NCI-H146 (cell line): ENCODE measurements at regions not wholly inside any gene's neighbourhood (a gene's known extent, or its start where the extent isn't known, plus 50 kb on each side); places are given as distances from the start of the nearest gene placed in this dataset.
"Not testable (repeated sequence)": the region's sequence is repeated elsewhere in the genome, so short reads cannot be mapped to it uniquely, and the experiment has no call there.

Experiments used
- DNase-seq: peaks from one replicate; lab custom pipeline; 2025; lab: John Stamatoyannopoulos, UW

DNA sequence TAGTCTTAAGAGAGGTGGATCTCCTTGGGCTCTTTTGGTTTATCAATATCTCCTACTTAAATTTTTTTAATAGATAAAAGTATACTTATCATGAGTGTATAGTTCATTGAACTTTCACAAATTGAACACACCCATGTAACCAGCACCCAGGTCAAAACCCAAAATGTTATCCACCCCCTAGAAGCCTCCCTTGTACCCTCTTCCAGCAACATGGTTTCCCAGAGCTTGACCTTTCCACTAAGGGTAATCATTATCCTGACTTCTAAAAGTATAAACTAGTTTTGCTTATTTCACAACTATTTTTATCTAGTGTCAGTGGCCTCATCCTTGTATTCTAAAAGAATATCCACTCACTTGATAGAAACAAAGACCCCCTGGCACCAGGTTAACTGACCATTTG is 106.8 kb downstream of the MDH1 start:
- no peak for DNase-seq

DNA sequence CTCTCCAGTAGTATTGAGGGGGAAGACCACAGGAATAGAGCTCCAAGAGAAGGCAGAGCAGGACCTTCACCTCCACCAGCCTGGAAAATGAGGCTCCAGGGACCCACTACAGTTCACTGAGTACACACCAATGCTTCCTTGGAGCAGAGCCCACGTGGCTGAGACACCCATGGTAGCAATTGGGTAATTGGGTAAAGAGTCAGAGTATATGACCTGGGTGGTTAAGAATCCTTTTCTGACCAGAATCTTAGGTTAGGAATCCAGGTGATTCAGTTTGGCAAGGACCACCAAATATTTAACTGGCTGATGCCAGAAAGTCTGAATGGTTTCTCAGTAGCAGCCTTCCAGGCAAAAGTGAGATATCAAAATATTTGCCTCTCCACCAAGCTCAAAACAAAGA is 107.7 kb downstream of the MDH1 start:
- no peak for DNase-seq

DNA sequence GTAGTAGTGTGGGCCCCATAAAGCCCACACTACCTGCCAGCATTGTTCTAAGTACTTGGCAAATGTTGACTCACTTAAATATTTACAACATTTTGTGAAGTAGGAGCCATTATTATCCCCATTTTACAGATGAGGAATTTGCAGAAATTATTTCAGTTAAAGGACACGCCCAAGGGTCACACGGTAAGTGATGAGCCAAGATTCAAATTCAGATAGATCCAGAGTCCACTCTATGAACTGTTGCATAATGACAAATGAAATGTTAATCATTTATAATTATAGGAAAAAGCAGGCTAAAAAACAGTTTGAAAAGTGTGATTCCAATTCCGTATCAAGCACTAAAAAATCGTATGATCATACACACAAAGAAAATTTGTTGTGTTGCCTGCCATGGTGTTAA is 108.4 kb downstream of the MDH1 start:
- DNase-seq: no peak

DNA sequence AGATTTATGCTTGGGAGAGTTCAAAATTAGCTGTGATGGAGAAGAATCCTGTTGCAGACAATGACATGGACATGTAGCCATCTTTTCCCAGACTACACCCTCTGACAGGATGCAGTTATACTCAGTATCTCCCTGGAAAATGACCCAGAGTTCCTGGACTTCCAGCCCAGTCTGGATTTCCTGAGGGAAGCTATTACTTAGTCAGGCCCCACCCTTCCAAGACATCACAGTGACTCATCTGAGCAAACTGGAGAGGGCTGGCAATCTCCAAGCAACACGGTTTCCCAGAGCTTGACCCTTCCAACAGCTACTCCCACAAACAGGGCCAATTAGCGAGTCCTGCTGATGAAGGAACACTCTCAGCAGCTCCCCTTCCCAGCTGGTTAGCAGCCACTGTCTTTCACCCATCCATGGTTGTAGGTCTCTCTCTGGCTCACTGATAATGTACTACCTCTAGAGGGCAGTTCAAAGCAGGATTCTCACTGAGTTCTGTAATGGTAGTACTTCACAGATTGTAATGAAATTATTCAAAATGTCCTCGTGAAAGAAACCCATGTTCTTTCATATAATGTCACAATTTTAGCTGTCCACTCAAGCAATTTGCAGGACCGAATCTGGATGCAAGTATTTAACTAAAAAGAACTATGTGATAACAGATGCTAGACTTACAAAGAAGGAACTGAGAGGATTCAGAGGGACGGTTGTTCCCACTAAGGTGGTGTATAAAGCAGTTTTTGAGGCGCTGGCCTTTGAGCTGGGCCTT is 110.2 kb downstream of the MDH1 start:
- DNase-seq: peak; percentile 19

DNA sequence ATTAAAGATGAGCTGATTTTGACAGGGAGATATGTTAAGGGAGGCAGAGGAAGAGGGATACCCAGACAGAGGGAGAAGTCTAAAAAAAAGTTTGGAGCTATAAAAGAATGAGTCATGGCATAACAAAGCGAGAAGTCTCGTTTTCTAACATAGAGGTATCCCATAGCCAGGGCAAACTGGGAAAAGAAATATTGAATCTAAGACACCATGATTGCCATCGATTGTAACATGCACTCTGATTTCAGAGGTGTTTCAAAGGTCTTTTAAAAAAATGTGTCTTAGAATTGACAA is 110.7 kb downstream of the MDH1 start:
- no peak for DNase-seq

DNA sequence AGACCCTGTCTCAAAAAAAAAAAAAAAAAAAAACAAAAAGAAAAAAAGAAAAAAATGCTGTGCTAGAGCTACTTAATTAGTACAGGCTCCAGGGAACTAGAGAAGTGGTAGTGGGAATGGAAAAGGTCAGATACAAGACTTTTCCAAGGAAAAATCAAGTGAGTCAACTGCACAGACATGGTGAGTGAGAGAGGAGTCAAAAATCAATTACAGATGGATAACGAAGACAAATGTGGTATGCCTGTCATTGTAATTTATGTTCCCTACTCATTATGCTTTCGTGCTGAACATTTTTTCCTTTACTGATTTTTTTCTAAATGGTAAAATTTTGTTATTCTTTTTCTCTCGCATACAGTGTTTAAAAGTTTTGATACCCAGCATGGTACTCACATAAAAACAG is 111.5 kb downstream of the MDH1 start:
- no peak for DNase-seq

DNA sequence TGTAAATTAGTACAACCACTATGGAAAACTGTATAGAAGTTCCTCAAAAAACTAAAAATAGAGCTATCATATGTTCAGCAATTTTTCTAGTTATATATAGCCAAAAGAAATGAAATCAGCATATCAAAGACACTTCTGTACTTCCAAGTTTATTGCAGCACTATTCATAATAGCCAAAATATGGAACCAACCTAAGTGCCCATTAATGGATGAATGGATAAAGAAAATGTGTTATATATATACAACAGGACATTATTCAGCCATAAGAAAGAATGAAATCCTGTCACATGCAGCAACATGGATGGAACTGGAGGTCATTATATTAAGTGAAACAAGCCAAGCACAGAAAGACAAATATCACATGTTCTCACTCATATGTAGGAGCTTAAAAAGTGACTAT is 112.6 kb downstream of the MDH1 start:
- no peak for DNase-seq

DNA sequence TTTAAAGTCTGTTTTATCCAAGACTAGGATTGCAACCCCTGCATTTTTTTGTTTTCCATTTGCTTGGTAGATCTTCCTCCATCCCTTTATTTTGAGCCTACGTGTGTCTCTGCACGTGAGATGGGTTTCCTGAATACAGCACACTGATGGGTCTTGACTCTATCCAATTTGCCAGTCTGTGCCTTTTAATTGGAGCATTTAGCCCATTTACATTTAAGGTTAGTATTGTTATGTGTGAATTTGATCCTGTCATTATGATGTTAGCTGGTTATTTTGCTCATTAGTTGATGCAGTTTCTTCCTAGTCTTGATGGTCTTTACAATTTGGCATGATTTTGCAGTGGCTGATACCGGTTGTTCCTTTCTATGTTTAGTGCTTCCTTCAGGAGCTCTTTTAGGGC is 117.3 kb downstream of the MDH1 start:
- not testable (repeated sequence) for DNase-seq

DNA sequence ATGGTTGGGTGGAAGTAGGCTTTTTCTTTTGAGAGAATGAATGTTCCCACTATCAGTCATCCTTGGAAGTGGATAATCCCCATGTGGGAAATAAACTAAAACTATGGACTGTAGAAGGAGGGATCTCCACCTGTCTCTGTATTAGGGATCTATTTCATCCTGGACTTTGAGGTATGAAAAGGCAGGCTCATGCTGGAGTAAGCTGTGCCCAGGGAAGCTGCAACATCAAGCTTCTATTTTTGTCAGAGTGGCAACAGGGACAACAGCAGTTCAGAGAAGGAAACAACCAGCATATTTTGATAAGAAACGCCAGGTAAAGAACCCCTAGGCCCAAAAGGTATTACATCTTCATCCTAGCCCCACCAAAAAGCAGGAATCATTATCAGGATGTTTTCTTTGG is 122.0 kb downstream of the MDH1 start:
- no peak for DNase-seq

DNA sequence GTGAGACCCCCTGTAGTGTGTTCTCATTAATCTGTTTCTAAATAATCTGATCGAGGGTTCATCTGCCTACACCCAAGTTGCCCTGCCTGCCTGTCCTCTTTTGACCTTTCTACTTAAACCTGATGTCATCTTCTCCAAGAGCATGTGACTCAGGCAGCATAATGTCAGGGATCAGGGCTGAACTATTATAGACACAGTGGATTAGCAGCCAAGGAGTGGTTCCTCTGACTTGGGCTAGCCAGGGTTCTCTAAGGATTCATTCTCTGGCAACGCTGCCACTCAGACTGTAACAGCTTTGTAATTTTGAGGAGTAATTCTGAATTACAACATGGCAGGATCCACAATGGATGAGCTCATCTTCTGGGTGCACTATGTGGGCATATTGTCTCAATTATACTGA is 124.0 kb downstream of the MDH1 start:
- no peak for DNase-seq

DNA sequence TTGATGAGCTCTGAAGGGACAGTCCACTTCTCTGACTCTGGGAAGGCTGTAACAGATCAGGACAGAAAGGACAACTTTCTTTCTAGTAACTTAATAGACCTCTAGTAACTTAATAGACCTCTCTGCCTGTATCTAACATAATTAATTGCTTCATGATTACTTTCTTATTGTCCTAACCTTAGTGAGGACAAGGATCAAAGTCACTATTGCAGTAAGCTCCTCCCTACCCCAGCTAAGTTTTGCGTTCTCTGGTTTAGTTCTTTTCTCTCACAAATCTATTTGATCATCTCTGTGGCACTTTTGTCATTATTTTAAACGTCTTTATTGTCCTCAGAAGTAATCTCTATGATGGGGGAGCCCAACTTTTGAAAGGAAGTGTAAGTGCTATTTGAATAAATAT is 125.5 kb upstream of the UGP2 start:
- no peak for DNase-seq

DNA sequence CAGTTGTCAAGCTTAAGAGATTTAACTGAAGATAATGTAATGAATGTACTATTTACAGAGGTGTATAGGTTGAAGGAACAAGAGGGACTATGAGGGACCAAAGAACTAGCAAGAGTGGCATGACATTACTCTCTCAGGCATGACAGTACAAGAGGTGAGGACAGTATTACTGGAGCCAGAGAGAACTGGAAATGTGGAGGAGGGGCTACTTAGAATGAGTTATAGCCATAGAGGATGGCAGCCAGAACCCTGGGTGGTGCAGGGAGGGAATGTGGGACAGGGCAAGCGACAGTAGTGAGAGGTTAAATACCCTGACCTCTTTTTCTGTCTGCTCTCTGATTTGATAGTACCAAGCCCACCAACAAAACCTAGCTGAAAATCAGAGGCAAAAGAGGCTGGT is 122.6 kb upstream of the UGP2 start:
- DNase-seq: no peak

DNA sequence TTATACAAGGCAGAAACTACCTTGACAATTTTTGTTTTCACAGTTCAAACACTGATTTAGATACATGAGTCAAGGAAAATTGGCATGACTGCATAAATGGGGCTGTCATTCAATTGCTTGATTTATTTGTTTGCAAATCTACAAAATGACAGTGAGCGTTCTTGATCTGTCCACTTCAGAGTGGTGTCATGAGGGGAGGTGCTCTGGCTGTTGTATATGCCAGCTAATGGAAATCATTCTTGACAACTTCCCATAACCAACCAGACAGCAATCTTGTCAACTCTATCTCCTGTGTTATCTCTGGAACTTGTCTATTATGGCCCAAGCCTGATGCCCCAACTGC is 120.6 kb upstream of the UGP2 start:
- DNase-seq: no peak

DNA sequence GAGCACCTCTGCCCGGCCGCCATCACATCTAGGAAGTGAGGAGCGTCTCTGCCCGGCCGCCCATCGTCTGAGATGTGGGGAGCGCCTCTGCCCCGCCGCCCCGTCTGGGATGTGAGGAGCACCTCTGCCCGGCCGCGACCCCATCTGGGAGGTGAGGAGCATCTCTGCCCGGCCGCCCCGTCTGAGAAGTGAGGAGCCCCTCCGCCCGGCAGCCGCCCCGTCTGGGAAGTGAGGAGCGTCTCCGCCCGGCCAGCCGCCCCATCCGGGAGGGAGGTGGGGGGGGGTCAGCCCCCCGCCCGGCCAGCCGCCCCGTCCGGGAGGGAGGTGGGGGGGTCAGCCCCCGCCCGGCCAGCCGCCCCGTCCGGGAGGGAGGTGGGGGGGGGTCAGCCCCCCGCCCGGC is 119.4 kb upstream of the UGP2 start:
- not testable (repeated sequence) for DNase-seq

DNA sequence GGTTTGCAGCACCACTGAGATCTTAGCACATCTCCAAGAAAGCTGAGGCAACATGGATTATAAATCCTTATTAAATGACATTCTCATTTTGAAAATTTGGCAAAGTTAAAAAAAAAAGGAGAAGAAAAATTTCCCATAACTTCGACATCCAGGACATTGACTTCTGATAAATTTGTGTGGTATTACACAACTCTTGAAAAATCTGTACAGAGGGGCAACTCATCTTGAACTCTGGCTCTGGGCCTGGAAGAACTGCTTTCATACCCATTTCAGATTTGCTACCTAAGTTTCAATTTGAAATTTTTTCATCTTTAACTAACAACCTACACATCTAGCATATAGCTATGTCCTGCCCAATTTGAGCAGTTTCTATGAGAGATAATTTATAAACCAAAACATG is 118.0 kb upstream of the UGP2 start:
- no peak for DNase-seq

DNA sequence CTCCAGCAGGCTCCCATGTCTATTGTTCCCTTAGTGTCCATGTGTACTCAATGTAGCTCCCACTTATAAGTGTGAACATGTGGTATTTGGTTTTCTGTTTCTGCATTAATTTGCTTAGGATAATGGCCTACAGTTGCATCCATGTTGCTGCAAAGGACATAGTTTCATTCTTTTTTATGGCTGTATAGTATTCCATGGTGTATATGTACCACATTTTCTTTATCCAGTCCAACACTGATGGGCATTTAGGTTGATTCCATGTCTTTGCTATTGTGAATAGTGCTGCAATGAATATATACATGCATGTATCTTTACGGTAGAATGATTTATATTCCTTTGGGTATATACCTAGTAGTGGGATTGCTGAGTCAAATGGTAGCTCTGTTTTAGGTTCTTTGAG is 116.5 kb upstream of the UGP2 start:
- not testable (repeated sequence) for DNase-seq

DNA sequence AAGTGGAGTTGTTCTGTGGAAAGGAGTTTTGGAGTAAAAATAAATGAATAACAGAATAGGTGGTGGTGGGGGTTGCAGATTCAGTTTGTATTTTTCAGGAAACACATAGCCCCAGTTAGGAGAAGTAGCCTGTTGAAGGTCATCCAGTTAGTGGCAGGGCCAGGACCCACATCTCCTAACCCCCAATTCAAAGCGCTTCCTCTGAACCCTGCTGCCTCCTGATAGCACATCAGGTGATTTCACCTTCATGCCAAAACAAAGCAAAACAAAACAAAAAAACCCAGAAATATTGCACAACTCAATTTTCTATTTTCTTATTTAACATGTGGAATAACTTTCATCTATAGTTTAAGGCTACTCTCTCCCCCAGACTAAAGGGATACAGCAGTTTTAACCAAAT is 112.3 kb upstream of the UGP2 start:
- no peak for DNase-seq

DNA sequence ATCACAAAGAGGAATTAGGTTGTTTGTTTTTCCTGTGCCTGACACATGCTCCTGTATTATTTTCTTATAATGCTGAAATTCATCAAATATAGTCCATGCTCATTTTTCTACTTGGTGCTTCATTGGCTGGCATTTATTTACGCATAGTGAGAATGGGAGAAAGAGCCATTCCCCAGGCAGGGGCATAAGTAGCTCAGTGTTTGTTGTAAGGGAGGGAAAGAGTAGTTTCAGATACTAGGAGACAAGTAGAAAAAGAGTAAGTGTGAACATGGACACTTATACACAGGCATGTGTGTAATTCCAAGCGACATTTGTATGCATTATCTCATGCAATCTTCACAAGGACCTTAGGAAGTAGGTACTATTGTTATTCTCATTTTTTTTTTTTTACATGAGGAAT is 111.9 kb upstream of the UGP2 start:
- DNase-seq: no peak

DNA sequence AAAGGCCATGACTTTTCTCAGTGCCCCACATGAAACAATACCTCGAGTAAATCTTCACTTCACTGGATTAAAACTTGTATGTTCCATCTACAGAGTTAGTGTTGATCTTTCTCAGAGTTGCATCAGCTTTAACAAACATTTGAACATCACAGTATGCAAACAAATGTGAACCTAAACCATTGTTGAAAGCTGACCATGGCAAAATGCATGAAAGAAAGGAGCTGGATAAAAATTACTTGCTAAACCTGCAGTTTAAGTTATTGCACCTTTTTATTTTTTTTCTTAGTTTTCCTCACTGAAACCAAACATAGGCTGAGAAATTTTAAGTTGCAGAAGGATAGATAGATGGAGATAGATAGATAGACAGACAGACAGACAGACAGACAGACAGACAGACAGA is 107.2 kb upstream of the UGP2 start:
- DNase-seq: no peak

DNA sequence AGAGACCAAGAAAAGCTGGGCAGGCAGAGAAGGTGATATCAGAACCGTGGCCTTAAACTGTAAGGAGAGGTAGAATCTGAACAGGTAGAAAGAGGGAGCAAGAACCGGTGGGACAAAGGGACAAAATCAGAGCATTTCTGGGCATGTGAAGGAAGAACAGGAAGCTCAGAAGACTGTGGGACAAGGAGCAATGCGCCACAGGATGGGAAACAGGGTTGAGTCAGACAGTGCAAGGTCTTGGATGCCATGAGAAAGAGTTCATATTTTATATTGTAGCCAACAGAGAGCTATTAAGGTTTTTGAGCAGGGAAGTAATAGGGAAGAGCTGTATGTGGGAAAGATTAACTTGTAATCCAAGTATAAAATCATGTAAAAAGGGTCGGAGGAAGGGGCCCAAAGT is 106.4 kb upstream of the UGP2 start:
- no peak for DNase-seq

DNA sequence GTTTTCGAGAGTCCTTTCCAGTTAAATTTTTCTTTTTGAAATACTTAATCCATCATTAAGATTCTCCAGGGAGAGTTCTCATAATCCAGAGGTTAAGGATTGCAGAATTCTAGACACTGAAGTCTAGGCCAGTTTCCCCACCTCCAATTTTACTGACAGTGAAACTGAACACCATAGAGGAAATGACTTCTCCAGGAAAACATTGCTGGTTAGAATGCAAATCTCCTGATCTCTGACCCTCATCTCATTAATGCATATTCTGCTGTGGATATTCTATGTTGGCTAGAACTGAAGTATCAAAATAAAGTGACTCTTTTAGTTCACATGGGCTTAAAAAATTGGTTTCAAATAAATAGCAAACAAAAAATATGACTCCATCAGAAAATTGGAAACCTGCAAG is 105.8 kb upstream of the UGP2 start:
- DNase-seq: no peak

DNA sequence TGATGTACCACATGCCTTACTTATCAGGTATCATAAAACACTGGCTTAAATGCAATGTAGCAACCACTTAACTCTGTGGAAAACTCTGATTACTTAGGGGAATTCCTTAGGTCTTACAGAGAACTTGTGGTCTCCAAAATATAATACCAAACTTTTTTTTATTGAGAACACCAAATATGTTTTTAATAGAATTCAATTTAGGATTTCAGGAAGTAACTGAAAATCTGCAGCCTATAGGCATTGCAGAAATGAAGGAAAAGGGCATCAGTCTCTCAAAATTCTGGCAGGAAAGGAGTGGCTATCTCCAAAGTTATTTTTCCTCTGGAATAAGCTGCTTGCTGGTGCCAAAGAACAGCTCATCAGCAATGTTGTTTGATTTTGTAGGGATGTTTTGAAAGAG is 105.3 kb upstream of the UGP2 start:
- no peak for DNase-seq

DNA sequence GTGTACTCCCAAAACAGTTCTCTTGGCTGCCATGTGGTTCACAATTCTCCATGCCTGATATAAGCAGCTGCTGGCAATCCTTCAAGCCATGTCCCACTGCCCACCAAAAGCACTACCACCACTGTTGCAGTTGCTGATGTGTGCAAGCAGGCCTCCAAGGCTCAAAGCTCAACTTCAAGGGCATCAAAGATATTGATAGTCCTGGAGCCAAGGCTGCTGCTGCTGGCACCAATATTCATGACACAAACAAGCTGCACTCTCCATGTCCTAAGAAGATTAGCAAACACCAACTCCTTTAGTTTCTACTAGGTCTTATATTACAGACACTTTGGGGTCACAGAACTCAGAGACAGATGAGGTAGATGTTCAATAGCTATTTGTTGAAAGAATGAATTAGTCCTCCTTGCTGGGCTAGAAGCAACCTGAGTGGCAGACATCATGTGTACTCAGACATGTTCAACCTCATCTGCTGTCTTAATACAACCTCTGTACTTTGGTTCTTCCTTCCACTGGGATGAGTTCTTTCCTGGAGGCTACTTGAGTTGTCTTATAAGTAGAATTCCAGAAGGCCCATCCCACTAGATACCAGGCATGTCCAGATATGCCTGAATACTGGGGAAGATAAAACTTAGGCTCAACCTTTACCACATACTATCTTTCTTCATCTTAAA is 104.5 kb upstream of the UGP2 start:
- no peak for DNase-seq

DNA sequence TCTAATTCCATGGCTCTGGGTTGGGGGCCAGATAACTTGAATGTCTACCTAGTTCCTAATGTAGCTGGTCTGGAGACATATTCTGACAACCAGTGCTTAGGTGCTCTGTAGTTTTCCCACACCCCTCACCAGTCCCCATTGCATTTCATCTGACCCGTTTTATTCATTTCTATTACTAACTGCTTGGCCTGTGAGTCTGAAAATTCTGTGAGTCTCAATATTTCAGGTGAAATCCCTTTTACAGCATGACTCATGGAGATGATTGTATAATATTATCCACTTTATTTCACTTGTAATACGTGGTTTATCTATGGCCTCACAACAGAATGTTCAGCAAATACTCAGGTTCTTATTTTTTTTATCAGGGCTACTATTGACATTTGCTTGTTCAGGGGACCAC is 103.7 kb upstream of the UGP2 start:
- DNase-seq: no peak
